CMK (cell line): ENCODE measurements at regions not wholly inside any gene's neighbourhood (a gene's known extent, or its start where the extent isn't known, plus 50 kb on each side); places are given as distances from the start of the nearest gene placed in this dataset.
"Not testable (repeated sequence)": the region's sequence is repeated elsewhere in the genome, so short reads cannot be mapped to it uniquely, and the experiment has no call there.

Experiments
- DNase-seq: peaks from one replicate; pipeline ENCODE4 v3.0.0-alpha.2; 2010; ENCODE audit warnings: low read depth

DNA sequence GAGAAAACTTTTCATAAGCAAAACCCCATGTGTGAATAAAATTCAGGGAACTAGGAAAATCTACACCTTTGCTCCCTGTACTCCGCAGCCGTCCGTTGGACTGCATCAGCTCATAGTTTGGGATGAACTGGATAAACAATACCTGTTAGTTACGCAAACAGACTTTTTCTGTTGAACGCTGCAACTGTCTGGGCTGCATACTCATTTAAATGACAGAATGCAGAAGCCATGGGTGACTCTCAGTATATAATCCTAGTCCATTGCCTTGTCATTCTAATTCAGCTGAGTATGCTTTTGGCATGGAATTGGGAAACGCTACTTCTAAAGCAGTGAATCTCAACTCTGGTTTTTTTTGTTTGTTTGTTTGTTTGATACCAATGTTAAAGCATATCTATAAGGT is 151.6 kb downstream of the SLITRK1 start:
- no peak for DNase-seq

- DNase-seq: no peak
Observed at GRCh38 chr13:83722443-83722842, 159.8 kb downstream of the SLITRK1 start.

- no peak for DNase-seq
Observed at GRCh38 chr13:83716121-83716520, 166.2 kb downstream of the SLITRK1 start.

DNA sequence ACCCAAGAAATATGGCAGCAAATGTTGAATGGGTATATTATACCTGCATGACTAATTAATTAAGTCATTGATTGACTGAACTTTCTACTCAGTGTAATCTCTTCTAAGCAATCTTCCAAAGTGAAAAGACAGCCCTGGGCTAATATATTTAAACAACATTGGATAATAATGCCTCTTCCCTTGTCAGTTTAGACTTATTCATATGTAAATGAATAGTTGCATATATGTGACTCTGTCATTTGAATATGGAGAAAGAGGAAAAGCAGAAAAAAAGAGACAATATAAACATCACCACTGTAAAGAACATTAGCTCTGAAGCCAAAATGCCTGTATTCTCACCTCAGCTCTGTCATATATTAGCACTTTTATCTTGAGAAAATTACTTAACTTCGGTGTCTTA is 168.0 kb downstream of the SLITRK1 start:
- DNase-seq: no peak

DNA sequence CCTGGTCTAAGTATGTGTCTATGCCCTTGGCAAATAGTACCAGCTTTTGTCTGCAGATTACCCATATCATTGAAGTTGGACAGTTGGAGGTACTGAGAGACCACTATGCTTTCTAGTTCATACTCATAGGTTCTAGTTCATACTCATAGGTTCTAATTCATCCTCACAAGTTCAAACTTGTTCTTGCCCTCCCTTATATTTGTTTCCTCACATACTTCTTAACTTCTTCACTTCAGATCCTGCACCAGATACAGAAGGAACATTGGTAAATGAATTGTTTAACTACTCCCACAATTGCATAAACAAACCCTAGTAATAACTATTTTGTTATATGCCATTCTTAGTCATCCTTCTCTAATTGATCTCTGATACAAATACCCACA is 172.2 kb downstream of the SLITRK1 start:
- DNase-seq: no peak

GRCh38 chr13:83709426-83710132 is 172.7 kb downstream of the SLITRK1 start:
- no peak for DNase-seq

DNA sequence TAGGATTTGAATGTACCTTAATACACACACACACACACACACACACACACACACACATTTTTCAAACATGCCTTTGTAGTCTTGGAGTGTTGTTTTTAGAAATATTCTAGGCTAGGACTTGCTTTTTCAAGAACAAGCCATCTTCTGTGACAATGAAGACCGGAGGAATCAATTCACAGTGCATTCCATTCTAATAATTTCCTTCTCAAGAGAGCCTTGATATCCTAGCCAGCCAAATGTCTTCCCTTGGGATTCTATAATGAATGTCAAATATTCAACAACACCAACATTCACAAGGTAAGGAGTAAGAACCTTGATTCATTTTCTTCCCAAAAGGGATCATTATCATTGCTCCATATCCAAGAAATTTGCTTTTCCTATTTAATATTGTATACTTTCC is 180.3 kb downstream of the SLITRK1 start:
- no peak for DNase-seq

GRCh38 chr13:83692800-83693199 is 189.5 kb downstream of the SLITRK1 start:
- DNase-seq: no peak

GRCh38 chr13:83691966-83692365 is 190.3 kb downstream of the SLITRK1 start:
- no peak for DNase-seq

- DNase-seq: no peak
Observed at GRCh38 chr13:83681547-83681946, 200.7 kb downstream of the SLITRK1 start.

GRCh38 chr13:83677985-83678384 is 204.3 kb downstream of the SLITRK1 start:
- DNase-seq: no peak

- no peak for DNase-seq
Observed at GRCh38 chr13:83672612-83673011, 209.7 kb downstream of the SLITRK1 start.

- DNase-seq: no peak
Observed at GRCh38 chr13:83667606-83668005, 214.7 kb downstream of the SLITRK1 start.

- DNase-seq: no peak
Observed at GRCh38 chr13:83666141-83666540, 216.1 kb downstream of the SLITRK1 start.

DNA sequence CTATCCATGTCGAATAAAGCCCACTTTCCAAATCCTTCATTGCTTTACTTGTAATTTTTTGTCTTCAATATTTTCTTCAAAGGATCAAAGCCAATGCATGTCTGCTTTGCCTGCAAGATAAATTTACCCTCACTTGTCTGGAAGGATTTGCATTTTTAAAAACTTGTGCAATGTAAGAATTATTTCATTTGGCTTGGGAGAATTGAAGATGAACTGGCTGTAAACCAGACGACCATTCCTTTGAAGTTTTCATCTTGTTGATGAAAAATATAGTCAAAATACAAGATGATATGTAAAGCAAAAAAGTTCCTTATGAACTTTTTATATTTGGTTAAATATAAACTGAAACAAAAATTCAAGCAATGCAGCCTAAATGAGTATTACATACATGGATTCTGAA is 225.0 kb downstream of the SLITRK1 start:
- no peak for DNase-seq

- DNase-seq: not testable (repeated sequence)
Observed at GRCh38 chr13:83642617-83643016, 239.7 kb downstream of the SLITRK1 start.

GRCh38 chr13:83634601-83635000 is 247.7 kb downstream of the SLITRK1 start:
- no peak for DNase-seq

- no peak for DNase-seq
Observed at GRCh38 chr13:83633746-83634145, 248.5 kb downstream of the SLITRK1 start.

DNA sequence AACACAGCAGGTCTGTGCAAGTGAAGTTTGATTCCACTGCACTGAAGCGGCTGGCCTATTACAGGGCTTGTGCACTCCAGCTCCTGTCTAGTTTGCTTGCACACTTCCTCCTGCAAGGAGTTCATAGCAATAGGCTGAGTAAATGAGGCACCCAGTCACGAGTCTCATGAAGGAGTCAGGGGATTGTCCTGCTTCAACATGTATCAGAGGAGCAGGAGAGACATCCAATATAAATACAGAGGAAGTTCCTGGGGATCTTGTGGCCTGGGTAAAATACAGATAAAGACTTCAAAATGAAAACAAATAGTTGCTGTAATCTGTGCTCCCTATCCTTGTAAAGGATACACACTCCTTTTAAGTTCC is 259.9 kb downstream of the SLITRK1 start:
- no peak for DNase-seq

DNA sequence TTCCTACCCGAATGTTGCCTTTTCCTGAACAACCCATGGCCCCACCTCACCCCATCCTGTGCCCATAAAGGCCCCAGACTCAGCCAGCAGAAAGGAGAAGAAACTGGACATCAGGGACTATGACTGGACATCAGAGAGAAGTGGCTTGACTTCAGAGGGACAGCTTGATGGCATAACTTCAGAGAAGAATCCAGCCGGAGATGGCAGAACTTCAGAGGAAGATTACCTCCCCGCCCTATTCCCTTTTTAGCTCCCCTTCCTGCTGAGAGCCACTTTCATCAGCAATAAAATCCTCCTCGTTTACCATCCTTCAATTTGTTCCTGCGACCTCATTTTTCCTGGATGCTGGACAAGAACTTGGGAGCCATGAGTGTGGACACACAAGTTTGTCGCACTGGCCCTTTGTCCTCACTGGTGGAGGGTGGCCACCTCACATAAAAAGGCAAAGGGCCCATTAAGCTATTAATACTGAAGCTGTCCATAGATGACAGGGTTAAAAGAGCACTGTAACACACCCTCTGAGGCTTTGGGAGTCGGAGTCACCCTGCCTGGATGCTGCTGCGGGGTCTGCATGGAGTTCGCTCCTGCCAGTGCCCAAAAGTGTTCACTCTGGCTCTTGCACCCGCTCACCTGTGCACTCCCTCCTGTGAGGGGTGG is 260.4 kb downstream of the SLITRK1 start:
- DNase-seq: no peak

GRCh38 chr13:83620530-83621220 is 261.6 kb downstream of the SLITRK1 start:
- DNase-seq: no peak

GRCh38 chr13:83618966-83619365 is 263.3 kb downstream of the SLITRK1 start:
- DNase-seq: no peak

- no peak for DNase-seq
Observed at GRCh38 chr13:83613524-83613923, 268.8 kb downstream of the SLITRK1 start.
